Lower leg skin (tissue), 4 donors: ENCODE measurements at regions not wholly inside any gene's neighbourhood (a gene's known extent, or its start where the extent isn't known, plus 50 kb on each side); places are given as distances from the start of the nearest gene placed in this dataset.

Source experiments
- DNase-seq, 2 donors: peaks; one replicate each; pipeline ENCODE4 v3.0.0-alpha.2; 2019; ENCODE audit warnings: low spot score in 2 of 2
- H3K4me3 ChIP-seq: fragments of 200-600 bp; sonication (generic); 2 replicates; pipeline ENCODE4 v1.5.1; 2017; ENCODE audit warnings: mild to moderate bottlenecking, low read depth; ENCODE audit not compliant: poor library complexity, severe bottlenecking
- POLR2A ChIP-seq, 2 donors: fragments of 450-650 bp; IDR thresholded peaks; one replicate each; pipeline ENCODE4 v1.6.1; 2016 to 2017; ENCODE audit warnings: antibody characterized with exemption in 2 of 2, mild to moderate bottlenecking in 1 of 2, moderate library complexity in 1 of 2
- WGBS, 2 donors: methylation state at CpG; one replicate each; pipeline ENCODE4 v1.1.5; 2018; 5-methylcytosine and 5-hydroxymethylcytosine counted together
- intact Hi-C: fragments of 100-400 bp; cut with DNase I; formaldehyde crosslinking; loops from one replicate; pipeline ENCODE4 v1.15.0; 2023; ENCODE audit warnings: low total_unique reads
- TF ChIP-seq, protein P1 (sequence below), 3 donors: fragments of 450-650 bp; IDR thresholded peaks; one replicate each; pipeline ENCODE4 v1.5.1; 2016; ENCODE audit warnings: antibody characterized with exemption in 3 of 3, mild to moderate bottlenecking in 3 of 3, moderate library complexity in 2 of 3

DNA sequence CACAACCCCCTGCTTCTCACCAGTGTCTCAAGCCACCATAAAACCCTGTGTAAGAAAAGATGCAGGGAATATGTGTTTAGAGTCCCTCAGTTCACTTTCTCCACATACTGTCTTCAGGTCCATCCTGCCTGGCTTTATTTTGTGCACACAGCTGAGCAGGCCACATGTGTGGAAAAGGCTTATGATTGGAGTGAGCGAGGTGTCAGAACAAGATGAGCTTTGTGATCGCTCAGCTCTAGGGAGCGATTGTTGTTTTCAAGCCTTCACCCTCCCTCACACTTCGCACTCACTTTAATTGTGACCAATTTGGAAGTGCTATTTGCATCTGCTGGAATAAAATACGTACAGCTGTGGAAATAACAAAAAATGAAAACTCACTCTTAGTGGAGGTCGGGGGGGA is 931.1 kb upstream of the TENM4 start:
- TF ChIP-seq, protein P1, sequence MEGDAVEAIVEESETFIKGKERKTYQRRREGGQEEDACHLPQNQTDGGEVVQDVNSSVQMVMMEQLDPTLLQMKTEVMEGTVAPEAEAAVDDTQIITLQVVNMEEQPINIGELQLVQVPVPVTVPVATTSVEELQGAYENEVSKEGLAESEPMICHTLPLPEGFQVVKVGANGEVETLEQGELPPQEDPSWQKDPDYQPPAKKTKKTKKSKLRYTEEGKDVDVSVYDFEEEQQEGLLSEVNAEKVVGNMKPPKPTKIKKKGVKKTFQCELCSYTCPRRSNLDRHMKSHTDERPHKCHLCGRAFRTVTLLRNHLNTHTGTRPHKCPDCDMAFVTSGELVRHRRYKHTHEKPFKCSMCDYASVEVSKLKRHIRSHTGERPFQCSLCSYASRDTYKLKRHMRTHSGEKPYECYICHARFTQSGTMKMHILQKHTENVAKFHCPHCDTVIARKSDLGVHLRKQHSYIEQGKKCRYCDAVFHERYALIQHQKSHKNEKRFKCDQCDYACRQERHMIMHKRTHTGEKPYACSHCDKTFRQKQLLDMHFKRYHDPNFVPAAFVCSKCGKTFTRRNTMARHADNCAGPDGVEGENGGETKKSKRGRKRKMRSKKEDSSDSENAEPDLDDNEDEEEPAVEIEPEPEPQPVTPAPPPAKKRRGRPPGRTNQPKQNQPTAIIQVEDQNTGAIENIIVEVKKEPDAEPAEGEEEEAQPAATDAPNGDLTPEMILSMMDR (IDR thresholded peaks at IDR 0.05): no peak
- TF ChIP-seq POLR2A (IDR thresholded peaks at IDR 0.05): no peak
- intact Hi-C loops: no loop called here
- WGBS, 2 donors: 80 to 87% methylated on average over 6 of the region's 6 CpGs
- DNase-seq: no peak
- H3K4me3 ChIP-seq: no peak overlapping the region

DNA sequence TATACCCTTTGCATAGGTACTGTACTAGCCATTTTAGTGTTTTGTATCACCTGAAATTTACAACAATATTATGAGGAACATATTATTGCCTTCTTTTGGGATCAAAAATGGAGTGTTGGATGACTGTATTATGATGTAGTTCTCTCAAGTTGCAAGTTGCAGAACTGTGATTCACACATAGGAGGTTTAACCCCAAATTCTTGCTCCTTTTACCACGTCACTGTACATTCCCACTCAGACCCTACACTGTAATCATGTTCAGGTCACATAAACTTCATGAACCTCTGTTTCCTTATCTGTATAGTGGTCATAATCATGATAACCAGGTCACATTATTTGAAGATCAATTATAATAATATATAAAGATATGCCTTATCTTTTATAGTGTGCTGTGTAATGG is 925.1 kb upstream of the TENM4 start:
- DNase-seq: no peak
- TF ChIP-seq, protein P1 (IDR thresholded peaks at IDR 0.05): no peak
- TF ChIP-seq POLR2A (IDR thresholded peaks at IDR 0.05): no peak
- intact Hi-C loops: no loop called here
- H3K4me3 ChIP-seq: no peak overlapping the region
- 80 to 82% methylated on average over 1 of the region's 1 CpG for WGBS, 2 donors

DNA sequence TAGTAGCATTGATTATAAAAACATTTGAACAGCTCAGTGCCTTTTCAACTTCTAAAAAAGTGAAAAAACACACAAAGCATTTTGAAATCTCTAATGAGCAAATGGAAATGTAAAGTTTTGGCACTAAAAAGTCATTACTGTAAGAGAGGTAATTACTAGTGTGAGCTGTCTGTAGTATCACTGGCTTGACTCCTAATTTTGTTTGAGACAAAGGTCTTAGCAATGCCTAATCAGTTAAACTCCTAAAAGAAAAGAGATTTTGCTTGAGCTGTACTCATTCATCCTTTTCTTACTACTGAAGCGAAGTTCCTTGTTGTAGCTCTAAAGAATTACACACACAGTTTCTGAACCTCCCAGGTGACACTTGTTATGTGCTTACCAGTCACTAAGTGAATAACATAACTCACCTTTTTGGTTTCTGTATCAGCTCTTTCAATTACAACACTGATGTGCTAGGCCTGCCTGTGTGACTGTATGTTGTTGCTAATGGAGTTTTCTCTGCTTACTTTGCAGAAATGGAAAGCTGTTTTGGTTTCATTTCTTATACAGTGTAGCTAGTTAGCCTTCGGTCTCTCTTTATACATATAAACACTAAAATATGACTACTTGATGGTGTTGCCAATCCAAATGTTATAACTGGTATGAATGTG is 924.4 kb upstream of the TENM4 start:
- TF ChIP-seq, protein P1 (IDR thresholded peaks at IDR 0.05): no peak
- TF ChIP-seq POLR2A (IDR thresholded peaks at IDR 0.05): no peak
- no peak overlapping the region for H3K4me3 ChIP-seq
- 86 to 92% methylated on average over 2 of the region's 2 CpGs for WGBS, 2 donors
- no peak for DNase-seq
- intact Hi-C loops: no loop called here

DNA sequence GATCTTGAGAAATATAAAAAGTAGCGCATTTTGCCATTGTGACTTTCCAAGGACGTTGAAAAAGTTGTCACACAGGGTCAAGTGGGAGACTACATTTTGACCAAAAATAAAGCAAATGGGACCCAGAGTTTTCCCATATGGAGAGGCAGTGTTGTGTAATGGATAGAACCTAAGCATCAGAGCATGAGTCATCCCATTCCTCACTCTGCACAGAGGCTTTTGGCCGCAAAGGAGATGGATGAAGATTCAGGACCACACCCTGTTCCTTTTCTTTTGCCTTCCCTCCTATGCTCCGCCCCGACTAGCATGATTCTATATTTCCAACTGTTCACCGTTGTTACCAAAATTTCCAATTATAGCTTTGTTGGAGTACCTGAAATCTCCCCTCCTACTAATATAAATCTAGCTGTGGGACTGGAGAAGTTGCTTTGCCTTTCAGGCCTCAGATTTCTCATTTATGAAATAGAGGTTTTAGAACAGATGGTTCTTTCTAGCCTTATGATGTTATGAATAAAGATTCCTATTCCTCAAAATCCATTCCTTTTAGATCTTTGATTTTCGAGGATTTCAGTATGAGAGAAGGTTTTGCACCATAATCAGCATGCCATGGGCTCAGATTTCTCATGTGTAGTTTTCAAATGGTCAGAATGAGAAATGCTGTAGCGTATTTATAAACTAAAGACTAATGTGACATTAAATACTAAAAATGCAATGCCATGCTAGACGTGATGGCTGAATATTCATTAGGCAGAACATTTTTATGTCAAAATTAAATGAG is 921.9 kb upstream of the TENM4 start:
- TF ChIP-seq, protein P1 (IDR thresholded peaks at IDR 0.05): no peak
- 74 to 79% methylated on average over 9 of the region's 9 CpGs for WGBS, 2 donors
- intact Hi-C loops: no loop called here
- H3K4me3 ChIP-seq: no peak overlapping the region
- no peak for DNase-seq

DNA sequence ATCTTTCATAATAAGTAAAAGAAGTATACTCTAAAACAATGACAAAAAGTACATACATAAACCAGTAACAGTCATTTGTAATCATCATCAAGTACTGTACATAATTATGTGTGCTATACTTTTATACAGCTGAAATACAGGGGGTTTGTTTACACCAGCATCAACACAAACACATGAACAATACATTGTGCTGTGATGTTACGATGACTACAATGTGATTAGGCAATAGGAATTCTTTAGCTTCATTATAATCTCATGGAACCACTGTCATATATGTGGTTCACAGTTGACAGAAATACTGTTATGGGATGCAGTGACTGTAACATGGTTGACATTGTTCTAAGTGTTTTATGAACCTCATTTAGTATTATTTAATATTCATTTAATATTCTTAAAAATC is 914.4 kb upstream of the TENM4 start:
- whole genome bisulfite sequencing, 2 donors: 66 to 73% methylated on average over 1 of the region's 1 CpG
- intact Hi-C loops: no loop called here
- no peak overlapping the region for H3K4me3 ChIP-seq
- DNase-seq: no peak
- TF ChIP-seq, protein P1 (IDR thresholded peaks at IDR 0.05): no peak
- TF ChIP-seq POLR2A (IDR thresholded peaks at IDR 0.05): no peak
